PFSK-1 (cell line): ENCODE measurements at regions not wholly inside any gene's neighbourhood (a gene's known extent, or its start where the extent isn't known, plus 50 kb on each side); places are given as distances from the start of the nearest gene placed in this dataset.

ENCODE experiments used
- FOXP2 ChIP-seq: optimal IDR thresholded peaks from 2 replicates; pipeline ENCODE3; 2011; ENCODE audit warnings: borderline replicate concordance, control low read depth, inconsistent platforms; ENCODE audit not compliant: insufficient read depth; ENCODE audit errors: extremely low read length, extremely low read depth
- POLR2AphosphoS5 ChIP-seq: IDR thresholded peaks from 2 replicates; pipeline ENCODE4 v1.6.1; 2012; ENCODE audit warnings: low read depth, mild to moderate bottlenecking, control low read depth, low read length, moderate library complexity
- REST ChIP-seq, 2 experiments: IDR thresholded peaks; 2 replicates each; pipeline versions ENCODE4 v1.6.1 to v1.8.0; 2011 to 2012; ENCODE audit warnings: low read depth in 2 of 2, low read length in 2 of 2, control low read depth in 1 of 2, inconsistent platforms in 1 of 2, mild to moderate bottlenecking in 1 of 2, moderate library complexity in 1 of 2; ENCODE audit not compliant: insufficient read depth in 1 of 2
- SIN3A ChIP-seq: IDR thresholded peaks from 2 replicates; pipeline ENCODE4 v1.6.1; 2012; ENCODE audit warnings: mild to moderate bottlenecking, low read length, moderate library complexity, borderline replicate concordance; ENCODE audit not compliant: insufficient read depth
- TAF1 ChIP-seq: IDR thresholded peaks from 2 replicates; pipeline ENCODE4 v1.6.1; 2012; ENCODE audit warnings: low read length, control low read depth, borderline replicate concordance; ENCODE audit not compliant: insufficient read depth

GRCh38 chr5:163614787-163615186, 109.4 kb downstream of the MAT2B start:
- TF ChIP-seq REST (IDR thresholded peaks at IDR 0.05; ENCODE audit: insufficient read depth in 1 of 2, low read depth in 2 of 2, low read length in 2 of 2), result no peak
- no peak for TF ChIP-seq SIN3A
- TF ChIP-seq TAF1, result no peak
- TF ChIP-seq POLR2AphosphoS5, result no peak
- no peak for TF ChIP-seq FOXP2

GRCh38 chr5:163619273-163619934, 114.0 kb downstream of the MAT2B start:
- no peak for TF ChIP-seq SIN3A
- TF ChIP-seq POLR2AphosphoS5, result no peak
- no peak for TF ChIP-seq FOXP2
- no peak for TF ChIP-seq REST (IDR thresholded peaks at IDR 0.05; ENCODE audit: insufficient read depth in 1 of 2, low read depth in 2 of 2, low read length in 2 of 2)
- TF ChIP-seq TAF1, result no peak

GRCh38 chr5:163619951-163620350, 114.5 kb downstream of the MAT2B start:
- TF ChIP-seq POLR2AphosphoS5, result no peak
- TF ChIP-seq FOXP2, result no peak
- no peak for TF ChIP-seq TAF1
- TF ChIP-seq SIN3A, result no peak
- no peak for TF ChIP-seq REST (IDR thresholded peaks at IDR 0.05; ENCODE audit: insufficient read depth in 1 of 2, low read depth in 2 of 2, low read length in 2 of 2)

DNA sequence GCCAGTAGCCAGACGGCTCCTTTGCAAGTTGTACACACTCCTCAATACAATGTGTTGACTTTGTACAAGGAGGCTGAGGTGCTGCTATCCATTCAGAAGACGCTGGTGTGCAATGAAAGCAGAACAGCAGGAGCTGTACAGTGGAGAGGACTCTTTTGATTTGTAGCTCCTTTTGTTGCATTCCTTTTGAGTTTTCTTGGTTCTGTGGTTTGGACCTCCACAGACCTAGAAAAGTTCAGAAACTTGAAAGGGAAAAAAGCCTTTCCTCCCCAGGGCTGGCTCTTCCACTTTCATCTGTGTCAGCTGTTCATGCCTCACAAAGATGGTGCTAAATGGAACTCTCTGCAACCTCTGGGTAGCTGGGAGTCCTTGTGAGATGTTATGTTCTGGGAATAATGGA, 117.4 kb downstream of the MAT2B start:
- TF ChIP-seq REST (IDR thresholded peaks at IDR 0.05; ENCODE audit: insufficient read depth in 1 of 2, low read depth in 2 of 2, low read length in 2 of 2), result no peak
- no peak for TF ChIP-seq POLR2AphosphoS5
- no peak for TF ChIP-seq SIN3A
- TF ChIP-seq FOXP2, result no peak
- TF ChIP-seq TAF1, result no peak

DNA sequence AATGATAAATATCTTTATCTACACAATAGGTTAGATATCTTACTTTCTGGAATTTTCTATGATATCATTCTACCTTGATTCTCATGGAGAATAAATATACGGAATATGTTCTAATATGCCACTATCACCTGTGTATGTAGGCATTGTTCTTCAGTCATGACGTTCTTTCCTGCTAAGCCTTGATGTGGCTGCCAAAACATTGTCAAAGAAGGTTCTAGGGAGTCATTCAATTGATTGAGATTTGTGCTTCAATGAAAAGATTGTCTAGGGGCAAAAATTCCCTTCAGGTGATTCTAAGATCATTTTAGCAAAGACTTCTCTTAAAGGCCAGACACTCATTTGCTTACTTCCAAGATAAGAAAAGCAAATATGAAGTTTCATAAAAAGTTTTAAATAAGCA, 118.1 kb downstream of the MAT2B start:
- TF ChIP-seq REST (IDR thresholded peaks at IDR 0.05; ENCODE audit: insufficient read depth in 1 of 2, low read depth in 2 of 2, low read length in 2 of 2), result no peak
- no peak for TF ChIP-seq POLR2AphosphoS5
